HG02588 (cell line): ENCODE measurements at regions not wholly inside any gene's neighbourhood (a gene's known extent, or its start where the extent isn't known, plus 50 kb on each side); places are given as distances from the start of the nearest gene placed in this dataset.
A peak's percentile ranks its signal among the peaks of the same experiment; 100 is the strongest.

ENCODE experiments used
- ATAC-seq: cut with Tn5 transposase; IDR thresholded peaks from one replicate; pipeline ENCODE4 v1.9.1; 2021; ENCODE audit warnings: mild to moderate bottlenecking, moderate library complexity; ENCODE audit not compliant: unreplicated experiment

DNA sequence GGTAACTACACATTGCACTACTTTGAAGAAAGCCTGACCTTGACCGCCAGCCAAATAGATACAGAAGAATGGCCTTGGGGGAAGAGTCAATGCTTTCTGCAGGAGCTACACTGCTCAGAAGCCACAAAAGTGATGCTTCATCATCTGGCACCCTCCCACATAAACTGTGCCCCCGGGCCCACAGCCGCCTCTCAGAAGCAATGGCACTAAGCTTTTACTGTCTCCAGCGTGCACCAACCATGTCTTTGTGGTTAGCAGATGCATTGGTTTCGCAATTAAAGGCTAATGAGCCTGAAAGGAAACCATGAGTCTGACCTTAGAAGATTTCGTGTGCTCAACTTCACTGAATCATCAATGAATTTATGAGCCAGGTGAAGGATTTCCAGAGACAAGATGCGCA lies 209.4 kb upstream of the TRIB2 start:
- peak; percentile 68 for ATAC-seq

- no peak for ATAC-seq
These were observed 206.7 kb upstream of the TRIB2 start for GRCh38 chr2:12510070-12510469.

DNA sequence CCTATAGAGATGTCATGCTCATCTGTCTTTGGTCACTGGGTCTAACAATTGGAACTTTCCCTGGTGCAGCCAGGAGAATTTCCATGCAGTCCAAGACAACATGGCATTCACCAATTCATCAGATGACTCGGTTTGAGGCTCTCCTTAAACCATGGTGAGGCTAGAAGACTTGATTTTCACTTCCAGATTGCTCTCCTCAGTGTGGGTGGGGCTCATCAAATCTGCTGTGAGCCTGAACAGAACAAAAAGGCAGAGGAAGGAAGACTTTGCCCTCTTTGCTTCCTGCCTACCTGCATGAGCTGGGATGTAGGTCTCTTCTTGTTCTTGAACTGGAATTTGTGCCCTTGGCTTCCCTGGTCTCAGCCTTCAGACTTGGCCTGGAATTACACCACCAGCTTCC lies 203.4 kb upstream of the TRIB2 start:
- no peak for ATAC-seq

- no peak for ATAC-seq
These were observed 202.6 kb upstream of the TRIB2 start for GRCh38 chr2:12514168-12514567.

DNA sequence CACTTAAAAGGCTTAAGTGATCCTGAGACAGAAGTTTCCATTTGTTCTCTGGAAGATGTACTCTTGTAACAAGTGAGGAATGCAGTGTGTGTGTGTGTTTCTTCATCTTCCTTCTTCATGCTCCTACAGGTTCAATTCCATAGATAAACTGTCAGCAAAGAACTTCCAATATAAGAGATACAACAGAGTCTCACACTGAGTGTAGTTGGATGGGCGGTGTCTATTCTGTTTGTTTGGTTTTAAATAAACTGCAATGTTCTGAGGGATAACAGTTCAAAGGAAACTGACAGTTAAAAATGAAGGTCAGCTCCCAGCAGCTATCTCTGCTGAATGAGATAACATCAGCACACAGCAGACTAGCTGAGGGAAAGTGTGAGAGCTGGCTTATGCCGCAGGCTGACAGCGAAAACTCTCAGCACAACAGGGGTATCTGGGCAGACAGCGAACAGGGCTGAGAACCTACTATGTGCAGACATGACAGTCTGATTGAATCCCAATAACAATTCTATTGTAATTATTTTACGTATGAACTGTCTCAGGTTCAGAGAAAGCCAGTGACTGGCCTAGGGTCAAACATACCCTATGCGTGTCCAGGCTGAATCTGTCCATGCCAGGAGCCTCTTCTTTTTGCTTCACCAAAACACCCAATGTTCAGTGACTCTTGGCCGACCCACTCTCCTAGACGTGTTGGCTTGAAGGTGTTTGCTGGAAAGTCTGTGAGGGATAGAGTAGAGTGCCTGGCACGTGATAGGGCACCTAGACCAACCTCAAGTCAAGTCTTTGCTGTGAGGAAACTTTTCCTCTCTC lies 201.9 kb upstream of the TRIB2 start:
- ATAC-seq, result no peak

DNA sequence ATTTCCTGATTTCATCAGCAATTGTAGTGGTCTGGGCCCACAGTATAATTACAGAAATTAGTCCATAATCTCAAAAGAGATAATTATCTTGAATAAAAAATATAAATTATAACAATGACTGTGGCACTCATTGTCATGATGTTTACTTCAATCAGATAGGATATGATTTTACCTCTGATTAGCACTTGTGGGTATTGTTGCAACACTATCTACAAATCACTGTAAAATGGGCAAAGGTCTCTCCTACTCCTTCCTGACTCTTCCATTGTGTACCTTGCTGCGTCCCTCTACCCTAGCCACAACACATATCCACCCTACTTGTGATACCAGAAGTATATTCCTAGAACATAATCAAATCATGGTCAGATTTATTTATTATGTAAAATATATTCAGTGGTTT lies 200.9 kb upstream of the TRIB2 start:
- no peak for ATAC-seq

DNA sequence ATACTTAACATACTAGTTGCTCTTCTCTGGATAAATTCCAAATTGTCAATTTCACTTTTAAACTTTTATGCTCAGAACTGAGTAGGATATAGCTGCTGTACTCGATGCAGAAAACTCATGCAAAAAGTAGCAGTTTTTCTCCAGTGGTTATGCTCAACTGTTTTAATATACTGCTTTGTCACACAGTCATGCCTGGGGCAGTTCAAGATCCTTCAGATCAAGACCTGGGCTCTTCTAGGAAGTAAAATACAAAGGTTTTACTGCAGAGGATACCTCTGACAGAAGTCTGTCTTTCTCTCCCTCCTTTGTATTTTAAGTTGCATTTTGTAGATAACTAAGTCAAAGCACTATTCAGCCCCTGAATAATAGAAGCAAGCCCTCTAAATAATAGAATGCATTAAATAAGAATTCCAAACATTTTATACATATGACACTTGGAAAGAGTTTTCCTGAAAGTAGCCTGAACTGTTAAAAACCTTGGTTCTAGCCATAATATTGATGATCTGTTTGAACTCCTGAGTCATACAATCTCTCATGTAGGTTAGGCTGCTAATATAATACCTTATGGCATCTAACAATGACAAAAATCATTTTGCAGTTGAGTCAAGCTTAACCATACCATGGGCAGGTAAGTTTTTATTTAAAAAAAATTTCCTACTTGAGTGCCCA lies 183.3 kb upstream of the TRIB2 start:
- no peak for ATAC-seq

DNA sequence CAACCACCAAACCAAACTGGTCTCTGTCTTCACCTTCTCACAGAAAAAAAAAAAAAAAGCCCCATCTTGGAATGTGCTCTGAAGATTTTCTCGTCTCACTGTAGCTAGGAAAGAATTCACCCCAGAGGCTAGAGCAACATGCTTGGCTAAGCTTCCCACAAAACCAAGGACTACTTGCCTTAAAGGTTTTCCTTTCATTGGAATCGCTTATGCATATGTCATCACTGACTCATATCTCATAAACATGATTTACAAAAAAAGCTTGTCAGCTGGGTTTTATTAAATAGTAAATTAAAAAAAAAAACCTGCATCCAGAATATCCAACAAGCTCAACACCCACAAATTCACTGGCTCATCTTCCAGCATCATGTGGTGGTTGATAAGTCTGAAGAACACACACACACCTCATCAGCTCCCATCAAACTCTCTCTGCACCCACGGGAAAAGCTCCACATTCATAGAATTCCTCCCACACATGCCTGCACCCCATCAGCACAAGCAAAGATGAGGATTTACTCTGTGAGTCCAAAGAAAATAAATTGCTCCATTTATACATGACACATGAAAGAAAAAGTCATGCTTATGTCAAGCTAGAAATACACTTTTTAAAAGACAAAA lies 182.0 kb upstream of the TRIB2 start:
- no peak for ATAC-seq

GRCh38 chr2:12536976-12537375 lies 179.8 kb upstream of the TRIB2 start:
- no peak for ATAC-seq

DNA sequence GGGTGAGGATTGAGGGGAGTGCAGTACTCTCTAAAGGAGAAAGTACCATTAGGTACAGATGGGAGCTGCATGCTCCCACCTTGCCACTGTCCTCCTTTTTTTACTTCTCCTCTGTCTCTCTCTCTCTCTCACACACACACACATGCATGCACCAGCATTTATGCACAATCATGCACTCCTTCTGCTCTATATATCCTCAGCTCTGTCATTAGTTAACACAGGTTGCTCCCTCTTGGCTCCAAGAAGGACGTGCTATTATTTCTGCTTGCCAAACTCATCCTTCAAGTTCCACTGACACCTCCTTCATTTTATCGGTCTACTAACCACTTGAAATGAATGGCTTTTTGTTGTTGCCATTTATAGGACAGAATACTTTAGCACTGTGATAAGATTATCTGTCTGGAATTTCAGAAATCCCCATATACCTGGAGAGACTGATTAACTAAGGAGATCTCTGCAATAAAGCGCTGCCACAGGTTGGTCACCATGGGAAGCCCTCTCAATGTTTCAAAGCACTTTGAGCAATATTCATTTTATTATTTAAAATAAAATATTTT lies 178.5 kb upstream of the TRIB2 start:
- ATAC-seq, result no peak

GRCh38 chr2:12539336-12539735 lies 177.4 kb upstream of the TRIB2 start:
- ATAC-seq, result no peak

GRCh38 chr2:12539776-12540562 lies 176.8 kb upstream of the TRIB2 start:
- ATAC-seq, result no peak

DNA sequence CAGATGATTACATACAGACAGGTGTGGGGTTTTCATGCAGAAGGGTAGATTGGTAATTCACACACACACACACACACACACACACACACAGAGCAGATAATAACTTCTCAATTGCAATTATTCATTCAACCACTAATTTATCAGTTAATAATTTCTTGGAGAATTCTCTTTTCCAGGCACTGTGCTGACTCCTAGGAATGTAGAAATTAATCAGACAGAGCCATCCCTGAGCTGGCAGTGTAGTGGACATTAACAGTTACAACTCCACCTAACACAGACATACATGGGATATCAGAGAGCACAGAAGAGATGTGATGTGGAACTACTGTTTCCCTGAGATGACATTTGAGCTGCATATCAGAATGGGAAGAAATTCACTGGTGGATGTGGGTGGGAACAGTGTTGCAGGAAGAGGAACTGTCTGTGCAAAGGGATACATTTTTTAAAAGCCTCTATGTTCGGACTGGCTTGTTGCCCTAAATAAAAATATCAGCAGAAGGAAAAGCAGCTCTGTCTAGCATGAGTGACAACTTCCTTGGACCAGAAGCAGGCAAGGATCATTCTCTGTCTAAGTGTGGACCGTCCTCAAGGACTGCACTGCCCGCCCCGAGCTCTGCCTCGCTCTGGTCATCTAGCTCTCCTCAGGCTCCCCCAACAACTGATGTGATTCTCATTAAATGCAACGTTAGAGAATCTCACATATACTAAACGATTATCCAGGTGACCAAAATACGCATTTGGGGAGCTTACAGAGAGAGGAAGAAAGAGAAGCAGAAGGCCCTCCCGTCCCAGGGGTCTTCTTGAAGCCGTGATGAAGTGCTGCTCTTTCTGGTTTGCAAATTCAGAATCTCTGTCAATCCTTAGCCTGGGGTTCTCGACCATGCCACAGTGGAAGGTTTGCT lies 173.4 kb upstream of the TRIB2 start:
- peak; percentile 8 for ATAC-seq

- ATAC-seq, result peak; percentile 81
These were observed 172.7 kb upstream of the TRIB2 start for GRCh38 chr2:12543978-12544558.

DNA sequence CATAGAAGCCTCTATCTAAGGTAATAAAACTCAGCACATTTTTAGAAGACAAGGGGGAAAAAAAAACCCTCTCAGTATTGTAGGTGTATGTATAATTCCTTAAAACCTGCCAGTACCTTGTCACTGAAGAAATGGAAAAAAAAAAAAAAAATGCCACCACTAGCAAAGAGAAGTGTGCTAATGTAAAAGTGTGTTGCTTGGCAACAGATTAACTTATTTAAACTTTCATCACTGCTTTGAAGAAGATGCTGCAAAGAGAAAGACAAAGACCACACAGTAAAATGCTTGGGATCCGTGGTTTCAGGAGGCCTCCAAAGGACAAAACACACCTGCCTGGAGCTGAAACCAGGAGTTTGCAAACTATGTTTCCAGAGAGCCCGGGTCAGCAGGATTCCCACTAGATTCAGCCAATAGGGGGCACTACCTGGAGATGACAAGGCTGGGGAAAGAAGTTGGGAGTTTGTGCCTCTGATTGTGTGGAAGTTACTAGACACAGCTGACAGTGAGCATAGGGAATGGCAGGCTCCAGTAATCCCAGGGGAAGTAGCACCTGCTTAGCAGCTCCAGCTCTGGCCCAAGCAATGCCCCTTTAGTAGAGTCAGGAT lies 169.1 kb upstream of the TRIB2 start:
- no peak for ATAC-seq

GRCh38 chr2:12548906-12549305 lies 167.8 kb upstream of the TRIB2 start:
- no peak for ATAC-seq

DNA sequence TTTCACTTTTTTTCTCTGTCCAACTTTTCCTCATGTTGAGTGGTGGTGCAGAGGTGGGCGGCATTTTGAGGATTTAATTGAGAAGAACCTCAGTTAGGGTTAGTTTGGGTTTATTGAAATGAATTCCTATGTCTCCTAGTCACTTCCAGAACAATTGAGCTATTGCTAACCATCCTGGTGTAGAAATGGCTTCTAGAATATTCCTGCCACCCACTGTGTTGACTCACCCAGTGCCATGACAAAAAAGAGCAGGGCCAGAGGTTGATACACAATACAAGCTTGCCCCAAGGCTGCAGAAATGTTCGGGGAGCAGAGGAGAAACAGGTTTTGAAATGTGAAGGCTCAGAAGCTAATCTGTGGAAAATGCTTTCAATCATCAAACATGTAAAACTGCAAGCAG lies 167.1 kb upstream of the TRIB2 start:
- ATAC-seq, result no peak

GRCh38 chr2:12552092-12552491 lies 164.6 kb upstream of the TRIB2 start:
- no peak for ATAC-seq
